Smooth muscle cell of the brain vasculature (primary cell): ENCODE measurements at regions not wholly inside any gene's neighbourhood (a gene's known extent, or its start where the extent isn't known, plus 50 kb on each side); places are given as distances from the start of the nearest gene placed in this dataset.
A peak's percentile ranks its signal among the peaks of the same experiment; 100 is the strongest.
"Not testable (repeated sequence)": the region's sequence is repeated elsewhere in the genome, so short reads cannot be mapped to it uniquely, and the experiment has no call there.

Experiments
- DNase-seq: peaks from one replicate; pipeline ENCODE4 v3.0.0-alpha.2; 2012; ENCODE audit warnings: low read depth, low spot score

- no peak for DNase-seq
Measured at GRCh38 chr13:40042991-40043390, 387.5 kb downstream of the COG6 start.

- DNase-seq: no peak
Measured at GRCh38 chr13:40043764-40044163, 388.3 kb downstream of the COG6 start.

DNA sequence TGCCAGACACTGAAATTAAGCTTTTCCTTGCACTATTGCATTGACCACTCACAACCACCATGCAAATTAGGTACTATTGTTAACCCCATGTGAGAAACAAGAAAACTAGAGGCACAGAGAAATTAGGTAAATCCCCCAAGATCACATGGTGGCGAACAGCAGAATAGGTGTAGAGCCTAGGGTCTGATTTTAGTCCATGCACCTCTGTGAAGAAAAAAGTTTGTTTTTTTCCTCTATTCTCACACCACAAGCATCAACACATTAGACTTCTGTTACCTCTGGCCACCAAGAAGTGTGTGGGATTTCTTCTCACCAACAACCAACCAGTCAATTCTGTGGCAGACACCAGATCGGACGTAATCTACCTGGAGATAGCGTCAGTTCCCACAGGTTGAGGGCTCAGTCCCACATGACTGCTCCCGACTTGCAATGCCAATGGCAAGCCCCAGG, 391.9 kb downstream of the COG6 start:
- DNase-seq: no peak

- DNase-seq: no peak
Measured at GRCh38 chr13:40048551-40048950, 393.1 kb downstream of the COG6 start.

DNA sequence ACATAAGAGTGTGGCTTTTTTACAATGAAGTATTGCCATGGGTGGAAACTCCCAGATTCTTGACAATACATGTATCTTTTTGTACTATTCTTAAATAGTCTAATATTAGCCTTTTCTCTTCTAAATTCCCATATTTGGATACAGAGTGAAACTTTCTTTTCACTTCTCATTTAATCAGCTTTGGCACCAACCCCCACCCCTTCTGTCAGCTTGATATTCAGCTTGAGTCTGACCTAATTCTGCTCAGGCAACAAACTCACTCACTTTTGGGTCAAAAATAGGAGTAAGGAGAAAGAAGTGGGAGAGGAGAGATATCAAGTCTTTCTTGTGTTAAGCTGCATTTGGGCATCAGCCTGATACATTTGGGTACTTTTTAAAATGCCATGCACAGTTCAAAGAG, 397.5 kb downstream of the COG6 start:
- DNase-seq: no peak

DNA sequence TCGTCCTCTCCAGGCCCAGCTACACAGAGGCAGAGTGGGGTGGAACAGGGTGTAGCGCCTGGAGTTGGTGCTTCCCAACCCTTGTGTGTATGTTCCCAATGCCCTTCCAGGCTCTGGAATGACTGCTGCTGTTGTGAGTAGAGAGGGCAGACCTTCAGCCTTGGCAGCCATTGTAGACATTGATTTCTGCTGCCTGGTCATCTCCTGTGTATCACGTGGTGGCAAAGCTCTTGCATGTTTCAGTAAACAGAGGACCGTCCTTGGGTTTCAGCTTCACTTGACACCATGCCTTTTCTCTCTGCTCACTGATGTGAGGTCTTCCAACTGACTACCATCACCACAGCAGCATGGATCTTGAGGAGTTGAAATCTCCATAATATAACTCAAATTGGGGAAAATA, 397.9 kb downstream of the COG6 start:
- no peak for DNase-seq

DNA sequence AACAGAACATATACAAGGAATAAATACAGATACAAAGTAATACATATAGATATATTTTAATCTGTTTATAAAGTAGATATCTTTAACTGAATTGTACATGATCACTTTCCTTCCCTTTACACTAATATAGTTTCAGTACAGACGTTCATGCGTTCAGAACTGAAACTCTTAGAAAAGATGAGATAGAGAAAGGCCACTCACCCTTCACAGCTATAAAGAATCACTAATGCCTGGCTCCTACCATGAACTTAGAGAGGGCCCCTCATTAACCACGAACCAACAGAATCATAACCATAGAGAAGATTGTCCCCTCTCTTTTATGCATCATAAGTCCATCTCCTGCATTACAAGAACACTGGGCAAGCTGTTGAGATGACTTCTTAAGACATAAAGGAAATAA, 399.0 kb downstream of the COG6 start:
- not testable (repeated sequence) for DNase-seq

DNA sequence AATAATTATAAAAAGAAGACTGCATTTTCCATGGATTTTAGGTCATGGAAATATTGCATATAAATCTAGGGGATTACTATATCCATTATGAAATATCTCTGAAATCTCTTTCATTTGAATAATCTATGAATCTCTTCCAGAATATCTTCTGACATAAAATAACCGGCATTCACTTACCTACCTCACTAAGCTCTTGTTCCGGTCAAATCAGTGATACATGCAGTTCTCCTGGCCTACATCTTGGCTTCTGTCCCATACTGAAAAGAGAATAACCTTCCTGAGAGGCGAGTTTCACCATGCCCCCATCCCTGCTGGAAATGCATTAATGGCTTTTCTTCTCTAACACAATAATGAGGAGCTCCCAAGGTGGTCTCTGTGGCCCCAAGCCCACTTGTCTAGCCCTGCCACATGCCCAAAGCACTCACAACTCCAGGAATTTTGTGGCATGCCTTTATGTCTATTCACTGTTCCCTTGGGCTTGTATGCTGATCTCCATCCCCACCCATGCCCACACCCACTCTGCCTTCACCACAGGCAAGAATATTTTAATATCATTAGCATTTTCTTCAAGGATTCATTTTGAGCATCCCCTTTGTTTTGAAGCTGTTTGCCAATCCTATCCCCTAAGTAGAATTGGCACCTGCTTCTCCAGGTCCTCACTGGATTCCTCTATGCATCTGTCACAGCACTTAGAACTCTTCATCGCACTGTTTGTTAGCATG, 401.6 kb downstream of the COG6 start:
- no peak for DNase-seq

DNA sequence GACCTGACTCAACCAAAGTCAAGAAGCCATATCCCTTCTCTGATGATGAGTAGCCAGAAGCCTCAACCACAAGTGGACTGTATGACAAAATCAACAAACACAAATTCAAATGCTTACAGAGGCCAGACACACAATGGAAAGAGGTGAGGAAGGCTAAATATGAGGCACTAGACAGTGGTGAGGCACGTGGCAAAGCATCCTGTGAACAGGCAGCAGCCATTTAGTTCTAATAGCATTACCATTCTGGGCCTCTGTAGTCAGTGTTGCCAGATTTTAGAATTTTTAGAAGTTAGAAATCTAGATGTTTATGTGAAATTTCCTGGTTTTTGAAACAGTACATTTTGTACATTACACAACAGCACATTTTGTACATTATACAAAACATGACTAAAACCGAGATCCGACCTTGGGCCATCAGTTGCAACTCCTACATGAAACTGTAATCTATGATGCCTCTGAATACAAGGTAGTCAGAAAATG, 403.3 kb downstream of the COG6 start:
- DNase-seq: no peak

DNA sequence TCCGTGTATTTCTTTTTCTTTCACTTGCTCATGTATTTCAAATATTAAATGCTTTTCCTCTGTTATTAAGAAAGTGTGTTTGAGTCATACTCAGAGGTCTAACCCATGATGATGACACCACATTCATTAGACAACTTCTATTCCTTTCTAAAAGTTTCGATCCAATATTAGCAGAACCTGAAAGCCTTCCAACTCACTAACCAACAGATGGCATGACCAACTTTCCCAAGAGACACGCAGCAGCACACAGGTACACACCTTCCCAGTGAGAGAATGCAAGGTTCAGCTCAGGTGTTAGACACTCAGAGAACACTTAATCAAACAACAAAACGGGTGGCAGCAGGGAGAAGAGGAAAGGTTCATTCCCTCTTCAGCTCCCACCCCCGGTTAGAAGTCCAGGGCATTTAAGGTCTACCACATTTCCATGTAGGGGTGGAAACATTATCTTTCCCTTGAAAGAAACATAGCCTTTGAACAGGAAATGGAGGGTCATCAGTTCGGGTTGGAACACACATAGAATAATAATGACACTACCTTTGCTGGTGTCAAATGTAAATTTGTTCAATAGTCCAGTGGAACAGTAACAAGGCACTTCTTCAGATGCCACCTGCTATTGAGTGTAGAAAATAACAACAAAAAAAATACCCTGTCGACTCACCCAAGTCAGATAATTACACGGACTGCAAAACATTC, 404.2 kb downstream of the COG6 start:
- no peak for DNase-seq

DNA sequence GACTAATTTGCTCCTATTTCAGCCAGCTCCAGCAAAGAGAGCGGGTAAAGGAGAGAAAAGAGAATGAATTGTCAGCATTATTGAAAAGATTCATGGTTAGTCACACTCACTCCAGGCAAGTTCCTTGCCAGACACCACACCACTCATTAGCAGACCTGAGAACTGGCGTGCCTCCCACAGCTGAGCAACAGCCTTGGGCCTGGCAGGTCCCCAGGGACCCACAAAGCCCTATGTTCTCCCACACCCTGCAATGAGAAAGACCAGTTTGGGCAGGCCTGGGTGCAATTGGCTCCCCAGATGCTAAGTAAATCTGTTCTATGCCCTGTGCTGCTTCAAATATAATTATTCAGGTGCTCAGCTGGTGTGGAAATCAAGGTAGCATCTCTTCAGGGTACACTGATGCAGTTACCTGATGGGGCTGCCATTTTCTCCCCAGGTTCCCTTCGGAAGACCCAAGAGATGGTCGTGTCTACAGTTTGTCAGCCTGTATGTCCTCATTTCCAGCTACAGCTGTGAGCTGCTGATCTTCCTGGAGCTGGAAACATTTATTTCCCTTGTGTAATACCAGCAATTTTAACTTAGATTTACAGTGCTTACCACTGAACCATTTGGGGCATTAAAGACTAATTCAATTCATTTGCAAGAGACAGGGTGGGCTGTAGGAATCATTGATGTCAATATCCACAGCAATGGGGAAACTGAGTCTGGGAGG, 405.0 kb downstream of the COG6 start:
- no peak for DNase-seq

- no peak for DNase-seq
Measured at GRCh38 chr13:40061466-40062450, 406.3 kb downstream of the COG6 start.

DNA sequence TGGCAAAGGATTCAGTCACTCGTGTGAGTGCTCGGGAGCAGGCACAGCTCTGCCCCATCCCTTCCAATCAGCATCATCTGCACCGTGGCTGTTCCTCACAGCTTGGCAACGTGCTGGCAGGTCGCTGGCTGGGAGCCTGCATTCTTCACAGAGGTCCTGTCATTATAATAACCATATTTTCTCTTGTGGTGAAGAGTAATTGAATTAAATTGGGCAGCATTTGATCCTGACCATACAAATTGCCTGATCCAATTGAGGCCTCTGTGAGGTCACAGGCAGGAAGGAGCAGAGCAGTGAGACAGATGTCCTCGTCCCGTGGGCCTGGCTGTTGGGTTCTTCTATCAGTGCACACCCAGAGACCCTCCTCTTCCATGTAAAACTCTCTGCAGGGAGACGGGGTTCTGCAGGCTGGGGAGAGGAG, 407.8 kb downstream of the COG6 start:
- no peak for DNase-seq

GRCh38 chr13:40063703-40064102, 408.2 kb downstream of the COG6 start:
- no peak for DNase-seq

- peak; percentile 35 for DNase-seq
Measured at GRCh38 chr13:40064154-40065097, 409.0 kb downstream of the COG6 start.

DNA sequence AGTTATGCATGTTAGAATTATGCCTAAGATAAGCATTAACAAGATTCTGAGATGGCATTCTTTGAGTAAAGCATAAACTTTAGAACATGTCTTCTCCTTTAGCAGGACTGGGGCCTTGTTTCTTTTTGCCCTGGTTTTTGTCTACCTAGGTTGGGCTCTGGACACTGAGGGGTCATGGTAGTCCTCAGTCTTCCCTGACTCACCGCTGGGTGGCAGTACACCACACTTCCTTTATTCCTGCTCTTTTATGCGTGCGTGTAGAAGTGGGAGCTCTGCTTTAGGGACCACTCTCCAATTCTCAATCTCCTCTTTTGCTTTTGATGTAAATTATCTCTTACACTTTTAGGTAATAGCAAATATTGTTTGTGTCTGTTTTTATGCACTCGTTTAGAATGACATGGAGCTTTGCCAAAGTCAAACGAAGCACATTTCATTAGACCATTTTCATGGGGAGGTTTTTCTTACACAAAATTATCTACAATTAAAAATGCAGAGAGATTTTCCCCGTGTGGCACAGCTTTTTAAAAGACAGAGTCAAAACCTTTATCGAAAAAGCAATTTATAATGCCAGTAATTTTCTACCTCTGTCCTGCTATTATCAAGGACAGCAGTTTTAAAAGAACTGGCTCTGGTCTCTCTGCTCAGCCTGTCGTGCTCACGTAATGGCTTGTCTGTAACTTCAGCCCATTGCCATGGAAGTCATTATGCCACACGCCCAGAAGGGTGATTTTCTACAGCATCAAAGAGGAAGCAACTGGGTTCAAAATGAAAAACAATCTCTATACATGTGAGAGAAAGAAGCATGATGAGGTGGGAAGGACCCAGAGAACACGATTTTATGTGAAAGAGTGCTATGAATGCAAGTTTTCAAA, 413.9 kb downstream of the COG6 start:
- peak; percentile 37 for DNase-seq

DNA sequence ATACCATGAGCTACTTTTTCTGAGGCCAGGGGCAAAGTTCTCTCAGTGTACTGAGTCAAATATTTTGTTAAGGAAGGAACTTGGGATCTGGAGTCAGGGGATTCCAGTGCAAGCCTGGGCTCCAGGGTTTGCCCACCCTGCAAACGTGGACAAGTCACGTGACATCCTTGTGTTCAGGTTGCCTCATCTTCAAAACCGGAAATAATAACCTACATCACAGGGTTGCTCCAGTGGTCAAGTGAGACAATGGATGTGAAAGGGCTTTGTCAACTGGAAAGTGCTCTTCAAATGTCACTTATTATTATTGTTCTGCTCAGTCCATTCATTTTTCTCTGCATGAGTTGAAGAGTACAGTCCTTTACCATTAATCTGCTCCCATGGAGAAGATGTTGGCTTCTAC, 414.9 kb downstream of the COG6 start:
- DNase-seq: no peak

GRCh38 chr13:40072663-40073120, 417.2 kb downstream of the COG6 start:
- no peak for DNase-seq

GRCh38 chr13:40074338-40074737, 418.9 kb downstream of the COG6 start:
- no peak for DNase-seq
